Ectodermal cell (in vitro differentiated cells): ENCODE measurements at regions not wholly inside any gene's neighbourhood (a gene's known extent, or its start where the extent isn't known, plus 50 kb on each side); places are given as distances from the start of the nearest gene placed in this dataset.
"Not testable (repeated sequence)": the region's sequence is repeated elsewhere in the genome, so short reads cannot be mapped to it uniquely, and the experiment has no call there.

Experiments used
- H3K27ac ChIP-seq: 2 replicates; pipeline ENCODE4 v1.7.0; 2013; ENCODE audit warnings: mild to moderate bottlenecking, low read depth, low read length; ENCODE audit not compliant: insufficient read depth, poor library complexity, severe bottlenecking
- H3K27me3 ChIP-seq: 2 replicates; pipeline ENCODE4 v1.7.0; 2013; ENCODE audit warnings: mild to moderate bottlenecking, low read length; ENCODE audit not compliant: insufficient read depth, control insufficient read depth, poor library complexity, severe bottlenecking
- H3K36me3 ChIP-seq: one replicate; pipeline ENCODE4 v1.7.0; 2013; ENCODE audit warnings: low read length; ENCODE audit not compliant: control insufficient read depth, insufficient read depth
- H3K4me1 ChIP-seq: one replicate; pipeline ENCODE4 v1.7.0; 2013; ENCODE audit warnings: low read length; ENCODE audit not compliant: control insufficient read depth, insufficient read depth
- H3K4me3 ChIP-seq: 2 replicates; pipeline ENCODE4 v1.7.0; 2013; ENCODE audit warnings: low read depth, low read length, control low read depth; ENCODE audit not compliant: insufficient read depth
- H3K9me3 ChIP-seq: 2 replicates; pipeline ENCODE4 v1.7.0; 2013; ENCODE audit warnings: mild to moderate bottlenecking, low read length, moderate library complexity; ENCODE audit not compliant: control insufficient read depth
- WGBS, 2 experiments: methylation state at CpG; one replicate each; pipeline ENCODE4 v1.1.7; 2013; ENCODE audit warnings: missing lambda C conversion rate in 2 of 2; 5-methylcytosine and 5-hydroxymethylcytosine counted together

DNA sequence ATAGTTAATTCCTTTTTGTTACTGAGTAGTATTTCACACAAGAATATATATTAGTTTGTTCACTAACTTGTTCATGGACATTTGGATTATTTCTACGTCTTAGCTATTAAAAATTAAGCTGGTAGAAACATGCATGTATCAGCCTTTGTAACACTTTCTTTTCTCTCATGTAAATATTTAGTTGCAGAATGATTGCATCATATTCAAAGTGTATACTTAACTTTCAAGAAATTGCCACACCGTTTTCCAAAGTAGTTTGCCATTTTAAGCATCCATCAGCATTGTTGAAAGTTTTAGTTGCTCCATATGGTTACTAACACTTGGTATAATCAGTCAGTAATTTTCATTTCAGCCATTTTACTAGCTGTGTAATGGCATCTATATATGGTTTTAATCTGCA, 666.9 kb downstream of the NXPH1 start:
- 79 to 89% methylated on average over 1 of the region's 2 CpGs for WGBS, 2 experiments
- H3K9me3 ChIP-seq, result no peaks in the 10 kb centered on the region
- no peak overlapping the region for H3K4me3 ChIP-seq

DNA sequence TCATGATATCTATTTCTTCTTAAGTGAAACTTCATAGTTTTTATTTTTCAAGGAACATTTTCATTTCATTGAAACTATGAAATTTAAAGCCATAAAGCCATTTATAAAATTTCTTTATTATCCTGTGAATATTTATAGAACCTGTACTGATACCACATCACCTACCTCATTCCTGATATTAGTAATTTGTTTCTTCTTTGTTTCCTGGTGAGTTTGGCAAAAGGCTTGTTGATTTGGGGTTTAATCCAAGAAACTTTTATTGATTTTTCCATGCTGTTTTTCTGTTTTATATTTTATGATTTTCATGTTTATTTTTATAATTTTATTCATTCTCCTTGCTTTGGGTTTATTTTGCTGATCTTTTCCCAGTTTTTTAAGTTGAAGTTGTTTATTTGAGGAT, 669.4 kb downstream of the NXPH1 start:
- Histone ChIP-seq H3K4me3 (no peak overlapping the region), H3K27me3 (no peaks in the 10 kb centered on the region), H3K36me3 (no peaks in the 10 kb centered on the region), H3K27ac (no peak overlapping the region), H3K9me3 (no peaks in the 10 kb centered on the region), H3K4me1 (no peaks in the 10 kb centered on the region)

More for the DNA sequence above, 666.9 kb downstream of the NXPH1 start:
- H3K36me3 ChIP-seq, result no peaks in the 10 kb centered on the region
- H3K27me3 ChIP-seq, result no peaks in the 10 kb centered on the region
- H3K4me1 ChIP-seq, result no peaks in the 10 kb centered on the region
- H3K27ac ChIP-seq, result no peak overlapping the region

DNA sequence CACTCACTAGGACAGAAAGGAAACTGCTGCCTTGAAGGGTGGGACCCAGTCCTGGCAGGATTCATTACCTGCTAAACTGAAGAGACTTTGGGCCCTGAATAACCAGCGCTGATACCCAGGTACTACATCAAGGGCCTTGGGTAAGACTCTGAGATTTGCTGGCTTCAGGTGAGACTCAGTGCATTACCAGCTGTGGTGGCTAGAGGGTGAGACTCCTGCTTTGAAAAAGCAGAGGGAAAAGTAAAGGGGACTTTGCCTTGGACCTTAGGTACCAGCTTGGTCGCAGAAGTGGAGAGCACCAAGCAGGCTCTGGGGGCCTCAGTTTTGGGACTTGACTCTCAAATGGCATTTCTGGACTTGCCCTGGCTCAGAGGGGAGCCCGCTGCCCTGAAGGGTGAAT, 673.3 kb downstream of the NXPH1 start:
- Histone ChIP-seq H3K4me1 (no peaks in the 10 kb centered on the region), H3K4me3 (no peak overlapping the region), H3K27me3 (no peaks in the 10 kb centered on the region), H3K36me3 (no peaks in the 10 kb centered on the region), H3K27ac (no peak overlapping the region), H3K9me3 (peaks cover 2% of the 10 kb centered on the region)
- WGBS, 2 experiments, result 96% methylated on average over 3 of the region's 3 CpGs

DNA sequence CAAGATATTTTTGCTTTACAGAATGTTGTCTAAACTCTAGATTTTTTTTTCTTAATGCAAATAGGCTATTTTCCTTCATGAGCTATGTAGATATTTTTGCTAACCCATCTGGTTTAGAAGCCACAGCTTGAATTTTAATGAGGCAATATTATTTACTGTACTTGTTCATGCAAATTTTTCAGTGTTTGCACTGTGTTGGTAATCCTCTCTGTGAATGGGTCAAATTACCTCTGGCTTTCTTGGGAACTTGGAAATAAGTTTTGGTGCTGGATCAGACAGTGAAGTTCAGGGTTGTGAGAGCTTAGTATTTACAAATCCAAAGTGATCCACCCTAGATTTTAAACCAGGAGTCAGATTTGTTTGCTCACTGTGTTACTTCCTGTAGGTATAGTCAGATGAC, 686.9 kb downstream of the NXPH1 start:
- Histone ChIP-seq H3K36me3 (no peaks in the 10 kb centered on the region), H3K27me3 (no peaks in the 10 kb centered on the region), H3K4me1 (no peaks in the 10 kb centered on the region), H3K27ac (no peak overlapping the region), H3K9me3 (no peaks in the 10 kb centered on the region), H3K4me3 (no peak overlapping the region)

DNA sequence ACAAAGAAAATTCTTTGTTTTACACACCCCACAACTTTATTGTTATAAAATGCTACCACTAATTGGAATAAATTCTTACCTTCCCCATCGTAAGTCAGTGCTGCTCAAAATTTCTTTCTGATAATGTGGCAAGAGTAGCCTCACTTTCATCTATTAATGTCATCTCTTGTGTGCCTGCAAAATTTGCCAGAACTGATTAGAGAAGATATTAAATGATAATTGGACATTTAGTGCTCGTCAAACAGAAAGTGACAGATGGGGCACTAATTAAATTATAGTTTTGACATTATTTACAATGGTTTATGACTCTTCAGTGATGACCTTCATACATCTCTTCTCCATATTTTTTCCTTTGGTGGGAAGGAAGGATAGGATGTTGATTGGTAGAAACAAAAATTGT, 690.9 kb downstream of the NXPH1 start:
- no peaks in the 10 kb centered on the region for H3K36me3 ChIP-seq
- H3K4me1 ChIP-seq, result no peaks in the 10 kb centered on the region
- no peak overlapping the region for H3K27ac ChIP-seq
- no peaks in the 10 kb centered on the region for H3K9me3 ChIP-seq
- WGBS, 2 experiments, result 95 to 100% methylated on average over 1 of the region's 2 CpGs
- H3K4me3 ChIP-seq, result no peak overlapping the region
- no peaks in the 10 kb centered on the region for H3K27me3 ChIP-seq

DNA sequence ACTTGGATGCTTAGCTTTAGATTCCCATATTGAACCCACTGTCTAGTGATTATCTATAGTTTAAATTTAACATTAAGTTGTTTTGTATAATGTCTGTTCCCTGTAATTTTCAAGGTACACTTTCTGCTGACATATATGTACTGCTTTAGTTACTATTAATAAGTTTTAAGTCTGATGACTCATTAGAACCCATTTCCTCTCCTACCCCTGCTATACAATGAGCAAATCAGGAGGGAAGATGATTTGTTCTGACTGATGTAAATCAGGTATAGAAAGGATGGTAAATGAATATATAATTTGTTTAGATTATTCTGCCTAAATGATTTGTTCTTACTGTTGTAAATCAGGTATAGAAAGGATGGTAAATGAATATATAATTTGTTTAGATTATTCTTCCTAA, 691.8 kb downstream of the NXPH1 start:
- no peaks in the 10 kb centered on the region for H3K27me3 ChIP-seq
- no peaks in the 10 kb centered on the region for H3K9me3 ChIP-seq
- no peaks in the 10 kb centered on the region for H3K36me3 ChIP-seq
- no peak overlapping the region for H3K27ac ChIP-seq
- no peak overlapping the region for H3K4me3 ChIP-seq
- no peaks in the 10 kb centered on the region for H3K4me1 ChIP-seq

DNA sequence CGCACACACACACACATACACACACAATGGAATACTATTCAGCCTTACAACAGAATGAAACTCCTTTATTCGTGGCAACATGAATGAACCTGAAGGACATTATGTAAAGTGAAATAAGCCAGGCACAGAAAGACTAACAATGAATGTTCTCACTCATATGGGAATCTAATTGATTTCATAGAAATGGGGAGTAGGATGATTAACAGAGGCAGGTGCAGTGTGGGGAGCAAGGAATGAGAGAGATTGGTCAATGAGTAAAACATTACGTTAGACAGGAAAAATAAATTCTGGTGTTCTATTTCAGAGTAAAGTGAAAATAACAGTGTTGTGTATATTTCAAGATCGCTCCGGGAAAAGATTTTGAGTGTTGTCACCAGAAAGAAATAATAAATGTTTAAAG, 694.5 kb downstream of the NXPH1 start:
- H3K36me3 ChIP-seq, result no peaks in the 10 kb centered on the region
- H3K27ac ChIP-seq, result no peak overlapping the region
- 88 to 89% methylated on average over 4 of the region's 5 CpGs for WGBS, 2 experiments
- no peaks in the 10 kb centered on the region for H3K9me3 ChIP-seq
- no peak overlapping the region for H3K4me3 ChIP-seq
- H3K27me3 ChIP-seq, result no peaks in the 10 kb centered on the region
- no peaks in the 10 kb centered on the region for H3K4me1 ChIP-seq

DNA sequence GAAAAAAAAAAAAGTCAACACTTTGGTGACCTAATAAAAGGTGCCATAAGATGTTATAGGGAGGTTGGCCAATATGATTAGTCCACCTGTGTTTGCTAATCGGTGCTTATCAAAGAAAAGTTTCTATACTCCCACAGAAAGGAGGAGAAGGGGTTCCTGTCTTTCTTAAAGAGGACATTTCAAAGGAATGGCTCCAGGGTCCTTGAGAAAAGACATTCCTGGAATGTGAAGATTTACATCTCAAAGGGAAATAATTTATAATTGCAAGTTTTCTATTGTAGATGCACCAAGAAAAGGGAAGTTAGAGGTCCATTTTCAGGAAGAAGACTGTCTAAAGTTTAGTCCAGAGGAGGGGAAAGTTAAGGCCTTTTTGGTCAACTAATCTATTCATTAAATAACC, 715.3 kb downstream of the NXPH1 start:
- no peaks in the 10 kb centered on the region for H3K4me1 ChIP-seq
- no peaks in the 10 kb centered on the region for H3K36me3 ChIP-seq
- no peaks in the 10 kb centered on the region for H3K27me3 ChIP-seq
- no peaks in the 10 kb centered on the region for H3K9me3 ChIP-seq
- H3K4me3 ChIP-seq, result no peak overlapping the region
- no peak overlapping the region for H3K27ac ChIP-seq
- 80 to 92% methylated on average over 1 of the region's 1 CpG for WGBS, 2 experiments

DNA sequence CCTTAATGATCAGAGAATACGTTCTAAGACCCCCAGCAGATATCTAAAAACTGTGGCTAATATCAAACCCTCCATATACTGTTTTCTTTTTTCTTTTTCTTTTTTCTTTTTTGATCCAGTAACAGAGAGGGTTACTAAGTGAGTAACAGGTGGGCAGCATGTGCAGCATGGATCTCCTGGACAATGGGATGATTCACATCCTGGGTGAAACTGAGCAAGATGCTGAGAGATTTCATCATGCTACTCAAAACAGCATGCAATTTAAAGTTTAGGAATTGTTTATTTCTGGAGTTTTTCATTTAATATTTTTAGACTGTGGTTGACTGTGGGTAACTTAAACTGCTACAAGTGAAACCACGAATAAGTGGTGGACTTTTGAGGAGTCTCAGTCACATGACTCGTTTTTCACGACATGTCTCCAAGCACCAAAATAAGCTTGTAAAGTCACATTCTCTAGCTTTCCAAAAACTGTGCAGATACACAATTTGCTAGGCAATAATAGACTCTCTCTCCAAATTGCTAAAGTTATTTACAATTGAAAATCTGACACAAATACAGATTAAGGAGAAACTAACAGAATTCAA, 716.2 kb downstream of the NXPH1 start:
- Histone ChIP-seq H3K4me1 (no peaks in the 10 kb centered on the region), H3K27ac (no peak overlapping the region), H3K36me3 (no peaks in the 10 kb centered on the region), H3K9me3 (no peaks in the 10 kb centered on the region), H3K4me3 (no peak overlapping the region), H3K27me3 (no peaks in the 10 kb centered on the region)
- 94 to 97% methylated on average over 4 of the region's 4 CpGs for WGBS, 2 experiments

DNA sequence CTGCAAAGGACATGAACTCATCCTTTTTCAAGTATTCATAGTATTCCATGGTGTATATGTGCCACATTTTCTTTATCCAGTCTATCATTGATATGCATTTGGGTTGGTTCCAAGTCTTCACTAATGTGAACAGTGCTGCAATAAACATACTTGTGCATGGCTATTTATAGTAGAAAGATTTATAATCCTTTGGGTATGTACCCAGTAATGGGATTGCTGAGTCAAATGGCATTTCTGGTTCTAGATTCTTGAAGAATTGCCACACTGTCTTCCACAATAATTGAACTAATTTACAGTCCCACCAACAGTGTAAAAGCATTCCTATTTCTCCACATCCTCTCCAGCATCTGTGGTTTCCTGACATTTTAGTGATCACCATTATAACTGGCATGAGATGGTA, 730.3 kb downstream of the NXPH1 start:
- not testable (repeated sequence) for H3K36me3 ChIP-seq, H3K4me1 ChIP-seq, H3K9me3 ChIP-seq, H3K27ac ChIP-seq, H3K4me3 ChIP-seq, H3K27me3 ChIP-seq

DNA sequence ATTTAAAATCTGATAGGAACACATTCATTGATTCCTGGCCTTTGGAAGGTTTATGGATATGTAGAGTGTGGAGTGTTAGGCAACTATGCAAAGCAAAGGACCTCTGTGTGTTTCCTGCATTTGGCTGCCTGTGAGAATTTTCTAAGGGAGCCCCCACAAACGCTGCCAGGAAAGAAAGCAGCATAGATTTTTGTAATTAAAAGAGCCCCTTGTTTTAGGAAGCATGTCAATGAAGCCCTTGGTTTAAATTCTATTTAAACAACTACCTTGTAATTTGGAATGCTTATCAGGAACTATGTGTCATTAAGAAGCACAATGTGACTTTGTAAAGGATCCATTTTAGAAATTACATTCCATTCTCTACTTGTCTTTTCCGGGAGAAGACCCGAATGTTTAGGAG, 742.5 kb downstream of the NXPH1 start:
- WGBS, 2 experiments, result 38 to 50% methylated on average over 1 to 2 of the region's 3 CpGs
- Histone ChIP-seq H3K27ac (no peak overlapping the region), H3K4me1 (no peaks in the 10 kb centered on the region), H3K4me3 (no peak overlapping the region), H3K9me3 (no peaks in the 10 kb centered on the region), H3K27me3 (no peaks in the 10 kb centered on the region), H3K36me3 (no peaks in the 10 kb centered on the region)
